ENCODE measurements at regions not wholly inside any gene's neighbourhood (a gene's known extent, or its start where the extent isn't known, plus 50 kb on each side); places are given as distances from the start of the nearest gene placed in this dataset.
A peak's percentile ranks its signal among the peaks of the same experiment; 100 is the strongest.

DNA sequence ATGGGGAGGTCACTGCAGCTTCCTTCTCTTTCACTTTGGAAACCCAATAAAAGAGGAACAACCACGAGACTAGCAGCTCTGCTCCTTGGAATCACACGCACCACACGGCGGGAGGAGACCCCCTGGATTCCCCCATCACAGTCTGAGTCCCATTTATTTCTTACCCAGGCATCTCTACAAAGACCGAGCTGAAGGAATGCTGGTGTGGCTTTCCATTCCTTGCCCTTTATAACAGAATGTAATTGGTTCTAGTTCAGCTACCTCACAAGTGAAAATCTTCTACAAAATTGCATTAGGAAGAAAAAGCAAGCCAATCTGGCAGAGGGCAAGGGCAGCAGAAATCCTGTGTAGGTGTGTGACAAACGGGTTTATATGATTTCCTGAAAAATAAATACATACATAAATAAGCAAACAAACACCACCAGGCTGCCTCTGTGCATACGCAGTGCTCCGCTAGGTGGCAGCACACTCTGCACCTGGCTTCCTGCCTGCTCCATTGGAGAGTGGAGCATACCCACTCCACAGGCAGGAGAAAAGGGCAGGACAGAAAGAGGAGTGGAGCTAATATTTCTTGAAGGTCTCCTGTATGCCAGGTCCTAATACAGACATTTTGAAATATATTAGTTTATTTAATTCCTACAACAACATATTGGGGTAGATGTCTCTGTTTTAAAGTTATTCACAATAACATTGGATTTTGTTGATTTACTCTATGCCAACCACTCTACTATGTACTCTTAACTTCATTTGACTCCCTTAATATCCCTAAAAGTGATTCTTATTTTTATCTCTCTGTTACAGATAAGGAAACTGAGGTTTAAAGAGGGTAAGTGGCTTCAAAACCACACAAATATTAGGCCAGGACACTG is 673.1 kb downstream of the KCNA4 start:
- peak; percentile 14 to 43 for DNase-seq (ENCODE audit: low read depth in 1 of 2, low spot score in 1 of 2)
- no peak overlapping the region for H3K4me3 ChIP-seq (replicated peaks; ENCODE audit: insufficient read depth, low read length)

DNA sequence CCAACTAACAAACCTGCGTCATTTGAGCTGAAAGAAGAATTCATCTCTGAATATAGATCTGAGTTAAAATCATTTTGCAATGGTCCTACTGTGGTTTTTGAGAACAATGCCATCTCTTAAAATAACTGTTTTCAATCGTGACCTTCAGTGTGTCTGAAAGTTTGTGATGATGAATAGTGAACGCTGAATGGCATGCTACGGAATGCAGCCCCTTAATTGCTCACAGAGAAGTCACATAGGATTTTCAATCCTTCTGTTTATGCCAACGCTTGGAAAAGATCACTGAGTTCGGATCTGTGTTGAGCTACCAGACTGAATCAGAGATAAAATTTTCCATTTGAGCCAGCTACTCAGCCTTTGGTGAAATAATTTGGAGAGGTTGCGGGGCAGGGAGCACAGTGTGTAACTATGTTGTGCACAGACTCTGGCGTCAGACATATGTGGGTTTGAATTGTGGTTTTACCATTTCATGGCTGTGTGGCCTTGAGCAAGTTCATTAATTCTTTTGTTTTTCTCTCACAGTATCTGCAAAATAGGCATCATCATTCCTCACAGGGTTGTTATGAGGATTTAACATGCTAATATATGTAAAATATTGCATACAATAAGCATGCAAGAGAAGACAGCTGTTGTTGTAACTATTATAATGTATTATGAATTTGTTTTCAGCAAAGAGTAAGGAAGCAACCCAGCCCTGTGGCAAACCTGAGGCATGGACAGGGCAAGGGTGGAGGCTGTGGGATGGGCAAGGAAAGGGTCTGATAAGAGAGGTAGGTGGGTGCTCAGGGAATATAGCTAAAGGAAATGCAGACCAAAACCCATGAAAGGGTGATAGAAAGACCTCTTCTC is 679.9 kb downstream of the KCNA4 start:
- TF ChIP-seq GABPA (IDR thresholded peaks at IDR 0.05; ENCODE audit: low read depth) (no peak), POLR2AphosphoS5 (IDR thresholded peaks at IDR 0.05; ENCODE audit: low read depth) (no peak), SPI1 (IDR thresholded peaks at IDR 0.05; ENCODE audit: borderline replicate concordance, low read depth) (no peak)
- TF ChIP-seq, protein P1, sequence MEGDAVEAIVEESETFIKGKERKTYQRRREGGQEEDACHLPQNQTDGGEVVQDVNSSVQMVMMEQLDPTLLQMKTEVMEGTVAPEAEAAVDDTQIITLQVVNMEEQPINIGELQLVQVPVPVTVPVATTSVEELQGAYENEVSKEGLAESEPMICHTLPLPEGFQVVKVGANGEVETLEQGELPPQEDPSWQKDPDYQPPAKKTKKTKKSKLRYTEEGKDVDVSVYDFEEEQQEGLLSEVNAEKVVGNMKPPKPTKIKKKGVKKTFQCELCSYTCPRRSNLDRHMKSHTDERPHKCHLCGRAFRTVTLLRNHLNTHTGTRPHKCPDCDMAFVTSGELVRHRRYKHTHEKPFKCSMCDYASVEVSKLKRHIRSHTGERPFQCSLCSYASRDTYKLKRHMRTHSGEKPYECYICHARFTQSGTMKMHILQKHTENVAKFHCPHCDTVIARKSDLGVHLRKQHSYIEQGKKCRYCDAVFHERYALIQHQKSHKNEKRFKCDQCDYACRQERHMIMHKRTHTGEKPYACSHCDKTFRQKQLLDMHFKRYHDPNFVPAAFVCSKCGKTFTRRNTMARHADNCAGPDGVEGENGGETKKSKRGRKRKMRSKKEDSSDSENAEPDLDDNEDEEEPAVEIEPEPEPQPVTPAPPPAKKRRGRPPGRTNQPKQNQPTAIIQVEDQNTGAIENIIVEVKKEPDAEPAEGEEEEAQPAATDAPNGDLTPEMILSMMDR (IDR thresholded peaks at IDR 0.05; ENCODE audit: insufficient read depth, low read length), result no peak
- TF ChIP-seq, protein P2, sequence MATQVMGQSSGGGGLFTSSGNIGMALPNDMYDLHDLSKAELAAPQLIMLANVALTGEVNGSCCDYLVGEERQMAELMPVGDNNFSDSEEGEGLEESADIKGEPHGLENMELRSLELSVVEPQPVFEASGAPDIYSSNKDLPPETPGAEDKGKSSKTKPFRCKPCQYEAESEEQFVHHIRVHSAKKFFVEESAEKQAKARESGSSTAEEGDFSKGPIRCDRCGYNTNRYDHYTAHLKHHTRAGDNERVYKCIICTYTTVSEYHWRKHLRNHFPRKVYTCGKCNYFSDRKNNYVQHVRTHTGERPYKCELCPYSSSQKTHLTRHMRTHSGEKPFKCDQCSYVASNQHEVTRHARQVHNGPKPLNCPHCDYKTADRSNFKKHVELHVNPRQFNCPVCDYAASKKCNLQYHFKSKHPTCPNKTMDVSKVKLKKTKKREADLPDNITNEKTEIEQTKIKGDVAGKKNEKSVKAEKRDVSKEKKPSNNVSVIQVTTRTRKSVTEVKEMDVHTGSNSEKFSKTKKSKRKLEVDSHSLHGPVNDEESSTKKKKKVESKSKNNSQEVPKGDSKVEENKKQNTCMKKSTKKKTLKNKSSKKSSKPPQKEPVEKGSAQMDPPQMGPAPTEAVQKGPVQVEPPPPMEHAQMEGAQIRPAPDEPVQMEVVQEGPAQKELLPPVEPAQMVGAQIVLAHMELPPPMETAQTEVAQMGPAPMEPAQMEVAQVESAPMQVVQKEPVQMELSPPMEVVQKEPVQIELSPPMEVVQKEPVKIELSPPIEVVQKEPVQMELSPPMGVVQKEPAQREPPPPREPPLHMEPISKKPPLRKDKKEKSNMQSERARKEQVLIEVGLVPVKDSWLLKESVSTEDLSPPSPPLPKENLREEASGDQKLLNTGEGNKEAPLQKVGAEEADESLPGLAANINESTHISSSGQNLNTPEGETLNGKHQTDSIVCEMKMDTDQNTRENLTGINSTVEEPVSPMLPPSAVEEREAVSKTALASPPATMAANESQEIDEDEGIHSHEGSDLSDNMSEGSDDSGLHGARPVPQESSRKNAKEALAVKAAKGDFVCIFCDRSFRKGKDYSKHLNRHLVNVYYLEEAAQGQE (IDR thresholded peaks at IDR 0.05; ENCODE audit: insufficient replicate concordance, low read depth), result no peak
- H3K27me3 ChIP-seq (ENCODE audit: insufficient read depth, poor library complexity, severe bottlenecking), result no peaks in the 10 kb centered on the region
- H3K27ac ChIP-seq (replicated peaks), result no peak overlapping the region
- DNase-seq (ENCODE audit: low read depth in 1 of 2, low spot score in 1 of 2), result no peak
- no peak overlapping the region for H3K4me3 ChIP-seq (replicated peaks; ENCODE audit: insufficient read depth, low read length)

More for the DNA sequence above, 673.1 kb downstream of the KCNA4 start:
- Histone ChIP-seq H3K27ac (replicated peaks) (no peak overlapping the region), H3K27me3 (ENCODE audit: insufficient read depth, poor library complexity, severe bottlenecking) (no peaks in the 10 kb centered on the region)
- no peak for TF ChIP-seq POLR2AphosphoS5 (IDR thresholded peaks at IDR 0.05; ENCODE audit: low read depth)
- TF ChIP-seq, protein P1 (IDR thresholded peaks at IDR 0.05; ENCODE audit: insufficient read depth, low read length), result peak; percentile 91

DNA sequence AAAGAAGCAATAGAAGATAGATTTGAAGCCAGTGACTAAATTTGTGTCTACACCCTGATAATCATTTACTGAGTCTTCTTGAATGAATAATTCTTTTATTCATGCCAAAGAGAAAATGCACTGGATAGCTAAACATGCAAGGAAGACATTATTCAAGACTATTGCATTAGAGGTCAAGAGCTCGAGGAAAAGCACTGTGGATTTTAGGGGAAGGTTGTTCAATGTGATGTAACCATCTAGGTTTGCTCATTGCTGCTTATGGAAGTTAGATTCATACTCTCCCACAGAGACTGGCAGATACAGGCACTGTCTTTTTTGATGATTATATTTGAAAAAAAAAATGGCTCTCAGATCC is 682.1 kb downstream of the KCNA4 start:
- Histone ChIP-seq H3K27ac (replicated peaks) (no peak overlapping the region), H3K27me3 (ENCODE audit: insufficient read depth, poor library complexity, severe bottlenecking) (peaks cover 2% of the 10 kb centered on the region), H3K4me3 (replicated peaks; ENCODE audit: insufficient read depth, low read length) (no peak overlapping the region)
- no peak for TF ChIP-seq GABPA (IDR thresholded peaks at IDR 0.05; ENCODE audit: low read depth)
- TF ChIP-seq, protein P2 (IDR thresholded peaks at IDR 0.05; ENCODE audit: insufficient replicate concordance, low read depth), result no peak
- TF ChIP-seq SPI1 (IDR thresholded peaks at IDR 0.05; ENCODE audit: borderline replicate concordance, low read depth), result no peak
- TF ChIP-seq POLR2AphosphoS5 (IDR thresholded peaks at IDR 0.05; ENCODE audit: low read depth), result no peak
- TF ChIP-seq, protein P1 (IDR thresholded peaks at IDR 0.05; ENCODE audit: insufficient read depth, low read length), result no peak
- DNase-seq (ENCODE audit: low read depth in 1 of 2, low spot score in 1 of 2), result no peak

All from HL-60 (cell line).